ENCODE measurements at regions not wholly inside any gene's neighbourhood (a gene's known extent, or its start where the extent isn't known, plus 50 kb on each side); places are given as distances from the start of the nearest gene placed in this dataset.

DNA sequence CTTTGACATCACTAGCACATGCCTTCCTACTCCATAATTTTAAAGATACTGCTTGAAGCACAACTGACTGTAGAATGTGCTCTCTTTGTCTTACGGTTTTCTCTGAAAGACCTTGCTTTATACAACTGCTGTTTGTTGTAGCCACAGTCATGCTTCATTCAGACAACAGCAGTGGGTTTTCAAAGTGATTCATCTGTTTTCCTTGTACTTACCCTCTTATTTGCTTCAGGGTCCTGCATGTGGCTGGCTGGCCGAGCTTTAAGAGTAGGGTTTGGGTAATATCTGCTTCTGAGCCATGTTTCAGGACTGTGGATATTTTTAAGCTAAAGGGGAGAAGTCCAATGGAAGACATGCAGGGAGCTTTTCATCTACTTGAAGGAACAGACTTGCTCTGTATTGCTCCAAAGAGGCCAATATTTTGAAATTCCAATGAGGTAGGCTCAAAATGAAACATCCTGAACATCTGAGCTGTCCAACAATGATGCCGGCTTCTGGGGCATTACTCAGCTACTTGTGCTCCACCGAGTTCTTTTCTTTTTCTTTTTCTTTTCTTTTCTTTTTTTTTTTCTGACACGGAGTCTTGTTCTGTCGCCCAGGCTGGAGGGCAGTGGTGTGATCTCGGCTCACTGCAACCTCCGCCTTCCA, 160.2 kb upstream of the SGK1 start:
- ATAC-seq: no peak

DNA sequence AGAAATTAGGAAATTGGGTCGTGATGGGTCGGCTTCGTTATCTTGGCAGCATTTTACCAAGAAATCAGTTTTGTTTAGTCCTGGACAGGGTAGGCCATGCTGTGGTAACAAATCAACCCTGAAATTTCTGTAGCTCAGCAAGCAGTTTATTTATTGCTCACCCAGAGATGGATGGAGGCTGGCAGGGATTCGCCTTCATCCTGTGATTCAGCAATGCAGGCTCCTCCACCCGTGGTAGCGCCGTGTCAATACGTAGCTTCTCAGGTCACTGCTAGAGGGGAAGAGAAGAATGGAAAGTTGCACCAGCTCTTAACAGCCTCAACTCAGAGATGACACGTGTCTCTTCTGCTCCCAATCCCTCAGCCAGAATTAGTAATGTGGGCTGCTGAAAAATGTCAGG, 157.0 kb upstream of the SGK1 start:
- ATAC-seq: peak; percentile 62

DNA sequence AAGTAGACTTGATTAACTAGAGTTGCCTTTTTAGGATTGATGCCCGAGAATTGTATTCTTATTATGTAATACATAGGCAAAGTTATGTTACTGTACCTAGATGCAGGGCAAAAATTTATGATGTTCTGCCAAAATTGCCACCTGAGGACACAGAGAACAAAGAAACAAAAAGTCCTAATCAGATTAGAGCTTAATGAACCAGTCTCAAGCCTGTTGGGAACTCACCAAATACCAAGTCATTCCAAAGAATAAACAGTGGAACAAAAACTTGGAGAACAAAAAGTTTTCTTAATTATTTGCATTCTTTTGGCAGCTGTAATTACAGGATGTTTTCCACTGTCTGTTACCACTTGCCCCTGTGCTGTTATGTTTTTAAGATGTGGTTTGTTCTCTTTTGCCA, 154.7 kb upstream of the SGK1 start:
- peak; percentile 17 for ATAC-seq

DNA sequence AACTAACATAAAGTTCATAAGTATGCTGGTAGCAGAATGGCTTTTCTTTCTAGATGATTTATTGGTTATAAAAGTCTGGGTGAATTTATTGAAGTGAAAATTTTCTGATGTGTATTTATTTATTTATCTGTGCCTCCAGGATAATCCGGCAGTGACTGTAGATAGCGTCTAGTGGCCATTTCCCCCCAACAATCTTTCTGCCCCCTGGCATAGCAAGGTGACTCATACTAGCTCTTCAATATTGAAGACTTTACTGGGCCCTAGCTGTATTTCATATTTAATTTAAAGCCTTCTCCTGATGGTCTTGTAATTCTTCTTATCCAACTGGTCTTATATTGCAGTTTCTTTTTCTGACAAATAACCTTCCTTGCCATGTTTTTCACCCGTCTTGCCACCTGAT, 154.1 kb upstream of the SGK1 start:
- ATAC-seq: no peak

DNA sequence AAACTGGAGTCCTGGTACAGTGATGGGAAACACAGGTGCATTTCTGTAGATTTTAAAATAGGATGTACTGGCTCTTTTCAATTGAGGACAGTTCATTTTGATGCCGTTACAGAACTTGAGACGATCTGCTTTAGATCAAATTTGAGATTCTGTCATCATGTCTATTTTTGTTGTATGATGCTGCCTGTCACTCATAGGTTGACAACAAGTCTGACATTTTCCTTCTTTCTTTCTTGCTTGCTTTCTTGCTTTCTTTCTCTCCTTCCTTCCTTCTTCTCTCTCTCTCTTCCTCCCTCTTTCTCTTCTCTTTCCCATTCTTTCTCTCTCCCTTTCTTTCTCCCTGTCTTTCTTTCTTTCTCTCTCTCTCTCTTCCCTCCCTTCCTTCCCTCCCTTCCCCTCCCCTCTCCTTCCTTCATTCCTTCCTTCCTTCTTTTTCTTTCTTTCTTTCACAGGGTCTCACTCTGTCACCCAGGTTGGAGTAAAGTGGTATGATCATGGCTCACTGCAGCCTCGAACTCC, 152.6 kb upstream of the SGK1 start:
- ATAC-seq: no peak

DNA sequence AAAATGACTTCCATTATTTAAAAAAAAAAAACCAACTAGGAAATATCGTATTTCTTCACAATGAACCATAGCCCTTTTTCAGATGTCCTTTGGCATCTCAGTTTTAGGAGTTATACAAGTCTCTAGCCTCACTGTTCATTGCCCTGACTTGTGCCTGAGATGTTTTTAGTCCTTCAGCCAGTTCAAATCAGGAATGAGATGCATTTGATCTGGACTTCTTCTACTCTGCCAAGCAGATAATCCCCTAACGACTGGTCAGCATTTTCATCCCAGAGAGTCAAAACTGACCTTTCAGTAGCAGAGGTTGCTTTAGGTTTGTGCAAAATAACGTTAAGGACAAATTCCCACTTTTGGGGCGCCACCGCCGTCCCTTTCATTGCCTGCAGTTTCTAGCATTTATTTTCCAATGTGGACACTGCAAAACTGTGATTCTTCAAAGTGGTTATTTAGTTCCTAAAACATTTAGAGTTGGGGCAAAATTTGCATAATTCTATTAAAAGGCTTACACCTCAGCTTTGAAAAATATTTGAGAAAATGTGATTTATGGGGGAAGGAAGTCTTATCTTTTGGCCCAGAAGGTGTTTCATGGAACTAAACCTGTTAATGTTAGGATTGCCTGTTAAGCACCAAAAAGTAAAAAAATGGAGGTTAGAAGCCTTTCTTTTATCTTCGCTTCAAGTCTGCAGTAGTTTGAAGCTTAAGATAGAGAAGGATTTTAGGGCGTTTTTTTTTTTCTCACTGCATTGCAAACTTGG, 152.0 kb upstream of the SGK1 start:
- no peak for ATAC-seq

DNA sequence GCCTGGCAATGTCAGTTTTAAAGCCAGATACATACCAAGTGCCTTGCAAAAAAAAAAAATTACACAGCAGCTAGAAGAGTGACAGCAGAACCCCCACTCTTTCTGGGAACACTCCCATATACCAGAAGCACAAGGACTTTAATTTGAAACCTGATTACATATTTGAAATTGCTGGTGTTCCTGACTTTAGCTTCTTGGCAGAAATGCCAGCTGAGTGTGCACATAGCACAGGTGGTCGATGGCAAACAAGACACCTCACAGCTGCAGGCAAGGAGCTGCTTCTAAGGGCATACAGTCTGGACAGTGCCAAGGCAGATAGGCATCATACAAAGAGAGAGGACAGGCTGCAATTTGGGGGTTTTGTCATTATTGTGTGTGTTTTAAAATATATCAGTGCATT, 150.7 kb upstream of the SGK1 start:
- ATAC-seq: no peak

DNA sequence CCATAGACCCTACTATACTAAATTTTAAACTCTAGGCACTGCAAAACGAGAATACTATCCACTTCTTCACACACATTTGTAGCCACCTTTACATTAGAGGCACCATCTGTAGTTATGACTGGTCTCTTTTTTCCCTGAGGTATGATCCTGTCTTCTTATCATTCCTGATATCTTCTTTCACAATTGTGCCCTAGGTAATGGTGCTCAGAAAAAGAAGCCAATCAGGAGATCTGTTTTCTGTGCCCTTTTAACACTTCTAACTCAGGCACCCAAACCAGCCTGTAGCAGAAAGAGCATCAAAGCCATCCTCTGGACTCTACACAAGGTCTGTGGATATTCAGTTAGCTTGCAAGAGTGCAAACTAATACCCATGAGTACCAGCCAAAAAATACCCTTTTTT, 149.7 kb upstream of the SGK1 start:
- ATAC-seq: no peak

DNA sequence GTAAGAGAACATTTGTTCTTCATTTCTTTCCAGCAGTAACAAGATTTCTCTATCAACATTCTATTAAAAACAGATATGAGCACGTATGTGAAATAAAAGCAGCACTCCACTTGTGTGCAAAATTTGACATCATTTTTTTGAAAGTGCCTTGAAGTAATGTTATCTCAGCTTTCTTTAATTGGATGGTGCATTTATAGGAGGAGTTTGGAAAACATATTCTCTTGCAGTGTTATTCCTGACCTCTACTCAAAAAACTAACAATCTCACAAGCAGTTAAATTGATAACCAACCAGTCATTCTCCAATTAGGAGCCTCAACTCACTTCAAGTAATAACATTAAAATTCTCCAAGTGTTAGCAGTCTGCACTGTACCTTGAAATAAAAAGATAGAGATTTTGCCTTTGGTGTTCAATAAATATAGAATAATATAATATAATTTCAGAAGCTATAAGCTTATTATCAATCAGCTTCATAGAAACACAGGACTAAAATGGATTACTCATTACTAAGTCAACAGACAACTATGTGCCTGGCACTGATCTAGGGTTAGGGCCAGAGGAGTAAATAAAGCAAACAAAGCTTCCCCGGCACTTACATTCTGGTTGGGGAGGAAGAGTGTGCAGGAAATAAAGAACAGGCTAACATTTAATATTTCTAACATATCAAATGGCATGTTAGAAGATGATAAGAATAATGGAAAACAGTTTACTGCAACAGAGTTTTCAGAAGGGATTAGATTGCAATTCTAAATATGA, 149.0 kb upstream of the SGK1 start:
- peak; percentile 62 for ATAC-seq

DNA sequence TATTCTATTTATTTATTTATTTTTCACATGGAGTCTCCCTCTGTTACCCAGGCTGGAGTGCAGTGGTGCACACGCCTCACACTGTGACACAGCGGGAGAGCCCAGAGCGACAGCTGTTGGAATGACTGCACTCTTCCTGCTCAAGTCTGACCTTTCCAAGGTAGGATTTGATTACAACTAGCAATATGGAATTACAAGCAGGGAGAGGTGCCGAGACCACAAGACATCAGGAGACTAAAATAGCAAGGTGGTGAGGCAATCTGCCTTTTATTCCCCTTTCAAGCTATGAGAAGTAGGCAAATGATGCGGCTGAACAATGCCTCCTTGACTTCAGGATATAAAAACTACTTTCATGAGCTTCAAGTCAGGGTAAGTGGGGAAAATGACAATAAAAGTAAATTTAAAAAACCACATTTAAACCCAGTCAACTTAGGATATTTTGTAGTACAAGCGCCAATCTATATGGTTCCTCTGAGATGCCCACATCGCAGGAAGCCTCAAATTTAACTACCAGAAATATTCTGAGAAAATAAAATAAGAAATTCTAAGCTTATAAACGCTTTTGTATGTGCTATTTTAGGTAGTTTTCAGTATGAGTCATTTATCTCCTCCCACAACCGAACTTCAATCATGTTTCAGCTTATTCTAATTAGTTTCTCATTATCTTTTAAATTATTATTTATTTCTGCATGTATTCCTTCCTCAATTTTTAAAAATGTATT, 146.9 kb upstream of the SGK1 start:
- ATAC-seq: peak; percentile 61

DNA sequence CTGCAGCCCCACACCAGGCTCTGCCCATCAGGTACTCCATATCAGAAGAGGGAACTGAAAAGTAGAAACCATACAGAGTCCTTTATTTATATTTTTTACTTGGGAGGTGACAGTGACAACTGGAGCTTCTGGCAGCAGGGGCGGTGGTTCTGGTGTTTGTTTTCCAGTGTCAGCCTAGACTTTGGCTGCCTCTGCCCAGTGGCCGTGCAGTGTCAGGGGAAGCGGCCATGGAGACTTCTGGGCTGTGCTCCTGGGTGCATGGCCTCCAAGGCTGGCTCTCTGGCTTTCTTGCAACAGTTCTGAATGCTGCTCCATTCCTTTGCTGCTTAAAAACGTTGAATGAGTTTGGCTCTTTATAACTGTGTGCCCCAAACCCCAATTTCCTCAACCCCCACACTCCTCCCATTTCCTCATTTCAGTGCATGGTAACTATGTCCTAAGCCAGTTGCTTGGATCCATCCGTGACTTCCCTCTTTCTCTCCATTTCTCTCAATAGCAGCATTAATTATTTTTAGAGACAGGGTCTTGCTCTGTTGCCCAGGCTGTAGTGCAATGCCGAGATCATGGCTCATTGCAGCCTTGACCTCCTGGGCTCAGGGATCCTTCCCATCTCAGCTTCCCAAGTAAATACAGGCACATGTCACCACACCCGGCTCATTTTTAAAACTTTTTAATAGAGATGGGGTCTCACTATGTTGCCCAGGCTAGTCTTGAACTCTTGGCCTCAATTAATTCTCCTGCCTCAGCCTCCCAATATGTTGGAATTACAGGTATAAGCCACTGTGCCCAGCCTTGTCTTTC, 141.1 kb upstream of the SGK1 start:
- no peak for ATAC-seq

DNA sequence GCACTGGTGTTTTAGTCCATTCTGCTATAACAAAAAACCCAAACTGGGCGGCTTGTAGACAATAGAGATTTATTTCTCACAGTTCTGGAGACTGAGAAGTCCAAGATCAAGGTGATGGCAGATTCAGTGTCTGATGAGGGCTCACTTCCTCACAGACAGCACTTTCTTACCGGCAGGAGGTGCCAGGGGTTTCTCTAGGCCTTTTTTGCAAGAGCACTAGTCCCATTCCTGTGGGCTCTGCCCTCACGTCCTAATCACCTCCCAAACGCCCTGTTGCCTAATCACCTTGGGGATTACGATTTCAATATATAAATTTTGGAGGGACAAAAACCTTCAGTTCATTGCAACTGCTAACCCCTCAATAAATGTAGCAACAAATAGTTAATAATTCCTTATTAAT, 140.0 kb upstream of the SGK1 start:
- no peak for ATAC-seq

DNA sequence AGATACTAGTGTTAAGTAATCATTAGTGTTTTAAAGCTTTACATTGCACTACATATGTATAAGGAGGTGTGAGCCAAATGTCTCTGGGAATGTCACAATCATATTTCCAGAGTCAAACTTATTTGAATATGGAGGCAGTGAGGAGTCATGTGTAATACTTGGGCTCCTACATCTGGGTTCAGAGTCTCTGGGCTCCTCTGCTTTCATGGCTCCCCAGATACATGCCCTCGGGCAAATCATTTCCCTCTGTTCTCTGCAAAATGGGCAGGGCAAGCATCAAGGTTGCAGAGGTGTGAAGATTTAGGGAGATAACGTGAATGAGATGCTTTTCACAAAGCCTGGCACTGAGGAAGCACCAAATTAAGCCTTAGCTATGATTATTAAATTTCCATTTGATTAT, 138.3 kb upstream of the SGK1 start:
- no peak for ATAC-seq

DNA sequence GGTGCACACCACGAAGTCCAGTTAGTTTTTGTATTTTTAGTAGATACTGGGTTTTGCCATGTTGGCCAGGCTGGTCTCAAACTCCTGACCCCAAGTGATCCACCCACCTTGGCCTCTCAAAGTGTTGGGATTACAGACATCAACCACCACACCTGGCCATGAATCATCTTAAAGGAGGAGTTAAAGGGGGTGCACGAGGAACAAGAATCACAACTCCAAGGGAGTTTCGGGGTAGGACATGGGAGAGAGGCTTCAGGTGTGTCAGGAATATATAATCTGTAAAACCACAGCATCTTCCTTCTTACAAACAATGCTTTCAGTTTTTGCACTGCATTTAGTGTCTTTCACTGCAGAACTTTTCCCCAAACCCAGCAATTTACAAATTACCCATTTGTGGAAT, 137.4 kb upstream of the SGK1 start:
- peak; percentile 62 for ATAC-seq

DNA sequence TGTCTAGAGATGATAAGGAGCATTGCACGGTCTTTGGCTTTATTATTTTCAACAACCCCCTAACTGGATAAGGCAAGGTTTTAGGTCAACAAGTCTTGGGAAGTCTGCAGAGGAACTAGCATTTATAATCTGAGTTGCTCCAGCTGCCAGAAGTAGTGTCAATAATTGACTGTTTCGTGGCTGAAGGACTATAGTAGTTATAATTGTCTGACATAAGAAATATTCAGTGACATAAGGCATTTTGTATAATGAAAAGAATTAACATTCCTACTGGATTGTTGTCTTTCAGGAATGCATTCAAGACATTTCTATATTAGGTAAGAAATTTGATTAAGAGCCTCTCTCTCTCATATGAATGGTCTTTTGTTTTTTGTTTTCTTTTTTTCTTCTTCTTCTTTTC, 136.9 kb upstream of the SGK1 start:
- ATAC-seq: no peak

DNA sequence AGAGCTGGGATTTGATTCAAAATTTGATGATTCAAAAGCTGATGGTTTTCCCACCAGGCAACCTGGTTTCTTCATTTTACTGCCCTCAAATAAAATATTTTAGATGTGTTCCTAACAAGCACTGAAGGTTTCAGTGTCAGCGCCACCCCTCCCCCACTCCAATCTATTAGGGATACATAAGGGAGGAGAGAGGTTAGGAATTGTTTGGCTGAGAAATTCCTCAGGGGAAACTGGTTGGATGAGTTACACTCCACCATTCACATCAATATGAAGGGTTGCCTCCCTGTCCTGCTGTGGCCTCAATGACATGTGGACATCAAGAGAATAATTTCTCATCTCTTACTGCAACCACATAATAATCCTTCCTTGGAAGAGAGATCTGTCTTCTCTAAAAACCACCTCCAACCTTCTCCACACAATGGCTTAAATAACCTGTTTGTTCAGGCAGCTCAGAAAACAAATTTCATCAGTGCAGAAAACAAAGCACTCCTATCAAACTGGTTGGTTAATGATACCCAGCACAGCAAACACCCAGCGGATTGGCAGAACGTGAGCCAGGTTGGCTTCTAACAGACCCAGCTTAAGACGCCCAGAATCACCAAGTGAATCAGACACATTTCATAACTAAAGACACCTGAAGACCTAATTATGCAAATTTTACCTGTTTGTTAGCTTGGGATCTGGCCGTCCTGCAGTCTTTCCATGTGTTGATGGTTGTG, 136.0 kb upstream of the SGK1 start:
- peak; percentile 96 for ATAC-seq

DNA sequence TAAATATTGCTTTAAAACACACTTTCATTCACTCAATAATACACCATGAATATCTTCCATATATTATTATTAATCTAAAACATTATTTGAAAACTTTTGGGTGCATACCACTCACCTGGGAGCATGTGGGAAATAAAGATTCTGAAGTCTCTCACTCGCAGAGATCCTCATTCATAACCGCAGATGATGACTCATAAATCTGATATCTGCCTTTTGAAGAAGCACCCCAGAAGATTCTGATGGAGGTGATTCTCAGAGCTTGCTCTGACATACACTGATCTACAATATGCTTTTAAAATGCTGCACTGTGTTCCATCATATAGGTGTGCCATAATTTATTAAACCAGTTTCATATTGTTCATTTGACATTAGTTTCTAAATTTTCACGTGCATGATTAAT, 135.0 kb upstream of the SGK1 start:
- no peak for ATAC-seq

DNA sequence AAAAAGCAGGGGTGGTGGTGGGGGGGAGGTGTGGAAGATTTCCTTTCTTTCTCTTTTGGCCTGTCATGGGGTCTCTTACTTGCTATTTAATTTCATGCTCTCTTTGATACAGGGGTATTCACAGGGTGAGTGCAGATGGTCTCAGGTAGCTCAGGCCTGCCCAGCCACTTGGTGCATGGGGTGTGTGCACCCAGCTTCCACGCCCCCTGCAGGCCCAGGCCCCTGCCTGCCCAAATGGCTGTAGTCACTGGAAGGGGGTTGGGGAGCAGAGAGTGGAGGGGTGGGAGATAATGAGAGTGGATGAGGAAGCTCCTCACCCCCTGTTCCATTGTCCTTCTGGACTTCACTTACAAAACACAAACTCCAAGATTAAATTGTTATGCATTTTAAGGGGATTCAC, 133.6 kb upstream of the SGK1 start:
- ATAC-seq: no peak

DNA sequence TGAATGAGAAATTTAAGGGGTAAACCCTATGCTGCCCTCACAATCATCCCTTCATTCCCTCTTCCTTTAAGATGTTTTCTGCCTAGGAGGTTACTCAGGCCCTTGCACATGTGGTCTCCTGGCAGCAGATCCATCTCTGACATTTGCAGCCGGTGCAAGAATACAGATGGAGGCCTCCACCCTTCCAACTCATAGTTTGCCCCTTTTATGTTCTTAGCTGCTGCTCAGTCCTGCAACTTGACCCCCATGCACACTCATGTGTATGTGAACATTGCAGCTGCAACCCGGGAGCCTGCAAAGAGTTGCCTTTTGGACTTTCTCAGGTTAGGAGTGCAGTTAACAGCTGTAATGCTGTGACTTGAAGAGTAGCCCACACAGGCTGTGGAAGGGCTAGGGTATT, 131.9 kb upstream of the SGK1 start:
- ATAC-seq: no peak

DNA sequence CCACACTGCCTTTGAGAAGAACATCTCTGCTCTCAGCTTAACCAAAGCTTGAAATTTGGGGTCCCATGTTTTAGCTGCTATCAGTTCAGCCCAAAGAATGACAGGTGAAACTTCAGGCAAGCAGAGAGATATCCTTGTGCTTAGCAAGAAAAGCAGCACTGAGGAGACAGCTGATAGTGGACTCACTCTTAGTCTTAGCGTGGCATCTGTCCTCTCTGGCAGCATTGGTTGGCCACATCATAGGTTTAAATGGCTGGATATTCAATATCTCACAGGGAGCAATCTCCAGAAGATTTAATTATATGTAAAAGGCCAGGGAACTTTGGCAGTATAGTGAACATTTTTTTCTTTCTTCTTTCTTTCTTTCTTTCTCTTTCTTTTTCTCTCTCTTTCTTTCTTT, 131.1 kb upstream of the SGK1 start:
- ATAC-seq: no peak

DNA sequence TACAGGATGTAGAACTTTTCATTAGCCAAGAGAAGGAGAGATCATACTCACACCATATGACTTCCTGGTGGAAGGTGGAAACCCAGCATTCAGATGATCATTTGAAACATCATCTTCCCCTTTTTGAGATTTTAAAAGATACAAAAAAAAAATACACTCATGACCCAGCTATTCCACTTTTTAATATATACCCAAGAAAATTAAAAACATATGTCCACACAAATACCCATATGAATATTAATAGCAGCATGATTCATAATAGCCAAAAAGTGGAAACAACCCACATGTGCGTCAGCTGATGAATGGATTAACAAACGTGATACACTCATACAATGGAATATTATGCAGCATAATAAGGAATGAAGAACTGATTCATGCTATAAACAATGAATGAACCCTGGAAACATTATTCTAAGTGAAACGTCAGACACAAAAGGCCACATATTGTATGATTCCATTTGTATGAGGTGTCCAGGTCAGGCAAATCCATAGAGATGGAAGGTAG, 130.0 kb upstream of the SGK1 start:
- peak; percentile 87 for ATAC-seq

Data from esophagus mucosa (tissue), 1 donor.